NCI-H524 treated with DMSO at 0.1 percent for 48 hours (cell line): ENCODE measurements at regions not wholly inside any gene's neighbourhood (a gene's known extent, or its start where the extent isn't known, plus 50 kb on each side); places are given as distances from the start of the nearest gene placed in this dataset.

Experiments
- DNase-seq: peaks from one replicate; lab custom pipeline; 2025; lab: John Stamatoyannopoulos, UW

- no peak for DNase-seq
Measured at GRCh38 chr1:43065616-43066399, 106.3 kb downstream of the EBNA1BP2 start.

GRCh38 chr1:43065191-43065590, 106.5 kb upstream of the SLC2A1 start:
- DNase-seq, result no peak

- no peak for DNase-seq
Measured at GRCh38 chr1:43063394-43064219, 104.9 kb upstream of the SLC2A1 start.

- DNase-seq, result no peak
Measured at GRCh38 chr1:43062527-43063095, 103.9 kb upstream of the SLC2A1 start.

- no peak for DNase-seq
Measured at GRCh38 chr1:43061757-43062156, 103.1 kb upstream of the SLC2A1 start.

- no peak for DNase-seq
Measured at GRCh38 chr1:43059640-43060574, 101.2 kb upstream of the SLC2A1 start.

GRCh38 chr1:43058545-43059360, 100.1 kb upstream of the SLC2A1 start:
- DNase-seq, result no peak

GRCh38 chr1:43058056-43058455, 99.4 kb upstream of the SLC2A1 start:
- DNase-seq, result no peak

- no peak for DNase-seq
Measured at GRCh38 chr1:43057567-43057966, 98.9 kb upstream of the SLC2A1 start.

- no peak for DNase-seq
Measured at GRCh38 chr1:43056981-43057391, 98.3 kb upstream of the SLC2A1 start.

- DNase-seq, result no peak
Measured at GRCh38 chr1:43056460-43056859, 97.8 kb upstream of the SLC2A1 start.

GRCh38 chr1:43054961-43055360, 96.3 kb upstream of the SLC2A1 start:
- no peak for DNase-seq

- DNase-seq, result no peak
Measured at GRCh38 chr1:43052786-43053439, 94.2 kb upstream of the SLC2A1 start.

GRCh38 chr1:43052322-43052721, 93.7 kb upstream of the SLC2A1 start:
- no peak for DNase-seq

- DNase-seq, result no peak
Measured at GRCh38 chr1:43049481-43049880, 90.8 kb upstream of the SLC2A1 start.

- no peak for DNase-seq
Measured at GRCh38 chr1:43048601-43049011, 89.9 kb upstream of the SLC2A1 start.

GRCh38 chr1:43047135-43047534, 88.5 kb upstream of the SLC2A1 start:
- no peak for DNase-seq

- DNase-seq, result no peak
Measured at GRCh38 chr1:43044572-43045361, 86.1 kb upstream of the SLC2A1 start.

GRCh38 chr1:43043695-43044094, 85.0 kb upstream of the SLC2A1 start:
- no peak for DNase-seq
